KMS-11 (cell line): ENCODE measurements at regions not wholly inside any gene's neighbourhood (a gene's known extent, or its start where the extent isn't known, plus 50 kb on each side); places are given as distances from the start of the nearest gene placed in this dataset.

Experiments used
- H2AFZ ChIP-seq: fragments of 200-600 bp; sonication (generic); 2 replicates; pipeline ENCODE4 v1.6.1; 2016; ENCODE audit warnings: antibody characterized with exemption, mixed run types, low read depth
- H3K27ac ChIP-seq: fragments of 200-600 bp; sonication (generic); 2 replicates; pipeline ENCODE4 v1.6.1; 2016; ENCODE audit warnings: mild to moderate bottlenecking, mixed run types
- H3K27me3 ChIP-seq: fragments of 200-600 bp; sonication (generic); 2 replicates; pipeline ENCODE4 v1.6.1; 2017; ENCODE audit warnings: mild to moderate bottlenecking, low read depth, mixed run types, moderate library complexity; ENCODE audit not compliant: insufficient read depth
- H3K36me3 ChIP-seq: fragments of 200-600 bp; sonication (generic); 2 replicates; pipeline ENCODE4 v1.6.1; 2017; ENCODE audit warnings: mild to moderate bottlenecking, mixed run types; ENCODE audit not compliant: insufficient read depth
- H3K4me1 ChIP-seq: fragments of 200-600 bp; sonication (generic); 2 replicates; pipeline ENCODE4 v1.6.1; 2016; ENCODE audit warnings: mild to moderate bottlenecking, low read depth, mixed run types; ENCODE audit not compliant: poor library complexity, severe bottlenecking
- H3K4me2 ChIP-seq: fragments of 200-600 bp; sonication (generic); 2 replicates; pipeline ENCODE4 v1.7.0; 2016; ENCODE audit warnings: mild to moderate bottlenecking, mixed run types
- H3K4me3 ChIP-seq: fragments of 200-600 bp; sonication (generic); IDR thresholded peaks from 2 replicates; pipeline ENCODE4 v1.6.1; 2017; ENCODE audit warnings: low read depth, low read length, mixed read lengths; ENCODE audit not compliant: insufficient read depth
- H3K79me2 ChIP-seq: fragments of 200-600 bp; sonication (generic); 2 replicates; pipeline ENCODE4 v1.6.1; 2016; ENCODE audit warnings: low read depth, mixed run types; ENCODE audit not compliant: insufficient read depth
- H3K9ac ChIP-seq: fragments of 200-600 bp; sonication (generic); 2 replicates; pipeline ENCODE4 v1.6.1; 2016; ENCODE audit warnings: mild to moderate bottlenecking, mixed run types
- H4K20me1 ChIP-seq: fragments of 200-600 bp; sonication (generic); 2 replicates; pipeline ENCODE4 v1.6.1; 2016; ENCODE audit warnings: mild to moderate bottlenecking, mixed run types; ENCODE audit not compliant: insufficient read depth
- TF ChIP-seq, protein P1 (sequence below): fragments of 200-600 bp; sonication (generic); conservative IDR thresholded peaks from 2 replicates; pipeline ENCODE4 v1.6.1; 2017; ENCODE audit warnings: low read depth, mild to moderate bottlenecking, antibody characterized with exemption, low read length, moderate library complexity, mixed read lengths

DNA sequence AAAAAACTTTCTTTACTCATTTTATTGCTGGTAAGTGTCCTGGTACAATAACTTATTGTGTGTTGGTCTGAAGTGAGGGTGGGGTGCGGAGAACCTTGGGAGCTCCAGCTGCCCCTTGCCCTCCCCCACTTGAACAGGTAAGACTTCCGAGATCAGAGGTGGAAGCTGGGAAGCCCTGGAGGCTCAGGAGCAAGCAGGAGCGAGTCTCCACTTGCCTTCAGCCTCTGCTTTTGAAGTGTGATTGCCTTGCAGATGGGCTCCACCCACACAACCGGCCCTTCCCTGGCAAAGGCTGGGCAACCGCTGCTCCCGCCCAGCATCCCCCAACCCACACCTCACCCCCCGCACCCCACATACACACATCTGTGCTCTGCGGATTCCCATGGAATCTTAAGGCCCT is 179.6 kb downstream of the TFAP2C start:
- Histone ChIP-seq H3K4me3 (no peak overlapping the region), H3K4me2 (no peak overlapping the region), H3K27me3 (no peaks in the 10 kb centered on the region), H3K27ac (no peak overlapping the region), H3K4me1 (no peaks in the 10 kb centered on the region), H4K20me1 (no peaks in the 10 kb centered on the region), H3K79me2 (no peaks in the 10 kb centered on the region), H3K36me3 (no peaks in the 10 kb centered on the region), H3K9ac (no peak overlapping the region), H2AFZ (no peak overlapping the region)
- TF ChIP-seq, protein P1, sequence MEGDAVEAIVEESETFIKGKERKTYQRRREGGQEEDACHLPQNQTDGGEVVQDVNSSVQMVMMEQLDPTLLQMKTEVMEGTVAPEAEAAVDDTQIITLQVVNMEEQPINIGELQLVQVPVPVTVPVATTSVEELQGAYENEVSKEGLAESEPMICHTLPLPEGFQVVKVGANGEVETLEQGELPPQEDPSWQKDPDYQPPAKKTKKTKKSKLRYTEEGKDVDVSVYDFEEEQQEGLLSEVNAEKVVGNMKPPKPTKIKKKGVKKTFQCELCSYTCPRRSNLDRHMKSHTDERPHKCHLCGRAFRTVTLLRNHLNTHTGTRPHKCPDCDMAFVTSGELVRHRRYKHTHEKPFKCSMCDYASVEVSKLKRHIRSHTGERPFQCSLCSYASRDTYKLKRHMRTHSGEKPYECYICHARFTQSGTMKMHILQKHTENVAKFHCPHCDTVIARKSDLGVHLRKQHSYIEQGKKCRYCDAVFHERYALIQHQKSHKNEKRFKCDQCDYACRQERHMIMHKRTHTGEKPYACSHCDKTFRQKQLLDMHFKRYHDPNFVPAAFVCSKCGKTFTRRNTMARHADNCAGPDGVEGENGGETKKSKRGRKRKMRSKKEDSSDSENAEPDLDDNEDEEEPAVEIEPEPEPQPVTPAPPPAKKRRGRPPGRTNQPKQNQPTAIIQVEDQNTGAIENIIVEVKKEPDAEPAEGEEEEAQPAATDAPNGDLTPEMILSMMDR = no peak

DNA sequence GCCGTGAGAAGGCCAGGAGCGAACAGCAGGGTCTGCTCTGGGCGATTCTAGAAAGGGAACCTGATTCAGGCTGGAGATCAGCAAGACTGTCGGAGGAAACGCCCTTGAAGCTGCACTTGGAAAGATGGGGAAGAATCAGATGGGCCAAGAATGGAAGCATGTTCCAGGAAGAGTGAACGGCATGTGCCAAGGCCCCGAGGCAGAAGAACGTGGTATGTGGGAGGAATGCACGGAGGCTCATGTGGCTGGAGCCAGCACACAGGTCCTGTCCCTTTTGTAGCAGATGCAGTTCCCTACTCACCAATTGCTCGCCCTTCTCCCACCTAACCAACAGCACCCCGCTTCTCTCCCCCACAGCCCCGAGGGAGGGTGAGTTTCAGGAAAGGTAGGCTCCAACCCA is 180.6 kb downstream of the TFAP2C start:
- H3K27ac ChIP-seq = no peak overlapping the region
- no peaks in the 10 kb centered on the region for H3K27me3 ChIP-seq
- no peaks in the 10 kb centered on the region for H3K79me2 ChIP-seq
- TF ChIP-seq, protein P1 = no peak
- H3K9ac ChIP-seq = no peak overlapping the region
- no peak overlapping the region for H3K4me3 ChIP-seq
- H3K4me2 ChIP-seq = no peak overlapping the region
- H3K36me3 ChIP-seq = no peaks in the 10 kb centered on the region
- no peaks in the 10 kb centered on the region for H3K4me1 ChIP-seq
- no peak overlapping the region for H2AFZ ChIP-seq
- no peaks in the 10 kb centered on the region for H4K20me1 ChIP-seq

DNA sequence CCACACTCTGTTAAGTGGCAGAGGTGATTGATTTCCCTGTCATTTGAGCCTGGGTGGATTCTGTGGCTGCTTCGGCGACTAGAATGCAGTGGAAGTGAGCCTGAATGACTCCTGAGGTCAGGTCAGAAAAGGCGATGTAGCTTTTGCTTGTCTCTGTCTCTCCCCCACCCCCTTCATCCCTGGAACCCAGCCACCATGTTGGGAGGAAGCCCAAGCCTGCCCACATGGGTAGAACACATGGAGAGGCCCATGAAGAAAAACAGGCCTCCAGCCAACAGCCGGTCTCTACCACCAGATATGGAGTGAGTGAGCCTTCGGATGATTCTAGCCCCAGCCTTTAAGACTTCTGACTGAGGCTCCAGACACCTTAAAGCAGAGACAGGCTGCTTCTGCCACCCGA is 181.0 kb downstream of the TFAP2C start:
- Histone ChIP-seq H3K36me3 (no peaks in the 10 kb centered on the region), H3K4me3 (no peak overlapping the region), H3K27me3 (no peaks in the 10 kb centered on the region), H3K27ac (no peak overlapping the region), H3K9ac (no peak overlapping the region), H2AFZ (no peak overlapping the region), H3K4me2 (no peak overlapping the region), H3K4me1 (no peaks in the 10 kb centered on the region), H4K20me1 (no peaks in the 10 kb centered on the region), H3K79me2 (no peaks in the 10 kb centered on the region)
- TF ChIP-seq, protein P1 = no peak

DNA sequence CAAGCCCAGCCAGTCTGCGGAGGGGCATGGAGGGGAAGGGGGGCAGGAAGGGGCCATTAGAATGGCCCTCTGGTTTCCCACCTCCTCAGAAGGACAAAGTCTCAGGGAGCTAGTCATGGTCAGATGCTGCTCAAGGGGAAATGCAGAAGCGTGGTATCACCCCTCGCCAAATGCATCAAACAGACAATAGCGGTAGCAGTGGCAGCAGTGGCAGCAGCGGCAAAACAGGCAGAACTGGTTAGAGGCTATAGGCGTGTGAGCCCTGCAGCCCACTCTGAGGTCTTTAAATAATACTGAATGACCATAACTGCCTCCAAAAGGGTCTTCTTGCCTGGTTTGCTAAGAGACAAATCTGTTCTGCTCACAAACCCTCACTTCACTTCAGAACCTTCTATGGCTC is 186.7 kb downstream of the TFAP2C start:
- H3K4me2 ChIP-seq = no peak overlapping the region
- H2AFZ ChIP-seq = no peak overlapping the region
- H3K79me2 ChIP-seq = no peaks in the 10 kb centered on the region
- no peak overlapping the region for H3K27ac ChIP-seq
- no peak overlapping the region for H3K4me3 ChIP-seq
- no peaks in the 10 kb centered on the region for H3K36me3 ChIP-seq
- H3K4me1 ChIP-seq = no peaks in the 10 kb centered on the region
- no peak overlapping the region for H3K9ac ChIP-seq
- H3K27me3 ChIP-seq = no peaks in the 10 kb centered on the region
- TF ChIP-seq, protein P1 = no peak
- H4K20me1 ChIP-seq = no peaks in the 10 kb centered on the region

DNA sequence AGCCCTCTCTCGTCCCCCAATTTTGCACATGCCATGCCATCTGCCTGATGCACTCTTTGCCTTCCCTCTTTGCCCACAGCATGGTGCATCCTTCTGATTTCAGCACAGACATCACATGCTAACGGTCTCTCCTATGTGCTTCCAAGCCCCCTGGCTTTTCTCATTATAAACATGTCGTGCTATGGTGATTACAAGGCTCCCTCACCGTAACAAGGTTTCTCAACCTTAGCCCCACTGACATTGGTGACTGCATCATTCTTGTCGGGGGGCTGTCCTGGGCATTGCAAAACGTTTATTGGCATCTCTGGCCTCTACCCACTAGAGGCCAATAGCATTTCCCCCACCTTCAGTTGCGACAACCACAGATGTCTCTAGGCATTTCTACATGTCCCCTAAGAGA is 187.2 kb downstream of the TFAP2C start:
- H3K27me3 ChIP-seq = no peaks in the 10 kb centered on the region
- no peaks in the 10 kb centered on the region for H3K36me3 ChIP-seq
- H3K79me2 ChIP-seq = no peaks in the 10 kb centered on the region
- no peak overlapping the region for H3K4me3 ChIP-seq
- H2AFZ ChIP-seq = no peak overlapping the region
- no peaks in the 10 kb centered on the region for H3K4me1 ChIP-seq
- TF ChIP-seq, protein P1 = no peak
- H3K27ac ChIP-seq = no peak overlapping the region
- no peak overlapping the region for H3K4me2 ChIP-seq
- H3K9ac ChIP-seq = no peak overlapping the region
- H4K20me1 ChIP-seq = no peaks in the 10 kb centered on the region
